HEK293 (cell line): ENCODE measurements at regions not wholly inside any gene's neighbourhood (a gene's known extent, or its start where the extent isn't known, plus 50 kb on each side); places are given as distances from the start of the nearest gene placed in this dataset.

Experiments
- ZNF138 ChIP-seq: fragments of 450-650 bp; formaldehyde crosslinking; IDR thresholded peaks from 2 replicates; pipeline ENCODE4 v1.5.1; 2016; ENCODE audit warnings: missing biosample characterization, missing genetic modification characterization, borderline replicate concordance
- ZNF274 ChIP-seq, 2 experiments: fragments of 200-500 bp in 1 of 2; fragments of 450-650 bp in 1 of 2; sonication (Bioruptor generic) in 1 of 2; formaldehyde crosslinking in 1 of 2; IDR thresholded peaks; 2 replicates each; pipeline versions ENCODE4 v1.5.1 to v1.6.1; 2014 to 2016; ENCODE audit warnings: borderline replicate concordance in 1 of 2, inconsistent platforms in 1 of 2, low read length in 1 of 2, missing biosample characterization in 1 of 2, missing genetic modification characterization in 1 of 2

DNA sequence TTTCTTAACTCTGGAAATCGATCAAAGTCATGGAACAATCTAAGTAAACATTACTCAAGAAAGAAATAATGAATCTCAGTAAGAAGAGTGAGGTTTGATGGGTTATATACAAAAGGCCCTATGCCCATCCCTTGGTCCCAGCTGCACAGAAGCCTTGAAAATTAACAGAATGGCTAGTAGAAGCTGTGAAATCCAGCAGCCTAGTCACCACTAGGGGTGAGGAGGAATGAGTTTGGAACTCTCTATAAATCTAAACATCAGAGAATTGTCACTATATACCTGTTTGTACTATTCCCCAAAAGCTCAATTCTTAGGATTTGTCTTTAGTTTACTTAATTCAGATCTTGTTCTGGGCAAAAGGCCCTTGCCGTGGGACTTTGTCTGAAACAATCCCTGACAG is 313.9 kb upstream of the GRID2 start:
- no peak for TF ChIP-seq ZNF138 (tag by site-specific recombination)
- TF ChIP-seq ZNF274 (IDR thresholded peaks at IDR 0.05; ENCODE audit: low read length) = no peak
- TF ChIP-seq ZNF274 (tag by site-specific recombination; IDR thresholded peaks at IDR 0.05; ENCODE audit: borderline replicate concordance) = no peak
